Lower leg skin (tissue), 4 donors: ENCODE measurements at regions not wholly inside any gene's neighbourhood (a gene's known extent, or its start where the extent isn't known, plus 50 kb on each side); places are given as distances from the start of the nearest gene placed in this dataset.
"Not testable (repeated sequence)": the region's sequence is repeated elsewhere in the genome, so short reads cannot be mapped to it uniquely, and the experiment has no call there.

ENCODE experiments used
- DNase-seq, 2 donors: peaks; one replicate each; pipeline ENCODE4 v3.0.0-alpha.2; 2019; ENCODE audit warnings: low spot score in 2 of 2
- H3K4me3 ChIP-seq: fragments of 200-600 bp; sonication (generic); 2 replicates; pipeline ENCODE4 v1.5.1; 2017; ENCODE audit warnings: mild to moderate bottlenecking, low read depth; ENCODE audit not compliant: poor library complexity, severe bottlenecking
- POLR2A ChIP-seq, 2 donors: fragments of 450-650 bp; IDR thresholded peaks; one replicate each; pipeline ENCODE4 v1.6.1; 2016 to 2017; ENCODE audit warnings: antibody characterized with exemption in 2 of 2, mild to moderate bottlenecking in 1 of 2, moderate library complexity in 1 of 2
- whole genome bisulfite sequencing, 2 donors: methylation state at CpG; one replicate each; pipeline ENCODE4 v1.1.5; 2018; 5-methylcytosine and 5-hydroxymethylcytosine counted together
- intact Hi-C: fragments of 100-400 bp; cut with DNase I; formaldehyde crosslinking; loops from one replicate; pipeline ENCODE4 v1.15.0; 2023; ENCODE audit warnings: low total_unique reads
- TF ChIP-seq, protein P1 (sequence below), 3 donors: fragments of 450-650 bp; IDR thresholded peaks; one replicate each; pipeline ENCODE4 v1.5.1; 2016; ENCODE audit warnings: antibody characterized with exemption in 3 of 3, mild to moderate bottlenecking in 3 of 3, moderate library complexity in 2 of 3

DNA sequence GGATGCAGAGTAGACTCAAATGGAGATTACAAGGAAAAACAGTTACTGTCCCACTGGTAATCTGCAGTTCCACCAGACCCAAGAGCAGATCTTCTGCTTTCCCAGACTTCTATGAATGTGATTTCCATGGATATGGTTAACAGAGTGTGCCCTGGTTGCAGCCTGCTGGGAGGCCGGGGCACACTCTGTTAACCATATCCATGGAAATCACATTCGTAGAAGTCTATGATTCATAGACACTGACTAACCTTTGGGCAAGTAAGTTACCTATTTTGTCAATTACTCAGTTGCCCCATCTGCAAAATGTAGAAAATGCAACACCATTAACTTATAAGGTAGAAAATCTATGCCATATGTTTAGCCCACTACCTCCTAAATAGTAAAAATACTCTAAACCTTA, 443.1 kb upstream of the PITX2 start:
- TF ChIP-seq, protein P1, sequence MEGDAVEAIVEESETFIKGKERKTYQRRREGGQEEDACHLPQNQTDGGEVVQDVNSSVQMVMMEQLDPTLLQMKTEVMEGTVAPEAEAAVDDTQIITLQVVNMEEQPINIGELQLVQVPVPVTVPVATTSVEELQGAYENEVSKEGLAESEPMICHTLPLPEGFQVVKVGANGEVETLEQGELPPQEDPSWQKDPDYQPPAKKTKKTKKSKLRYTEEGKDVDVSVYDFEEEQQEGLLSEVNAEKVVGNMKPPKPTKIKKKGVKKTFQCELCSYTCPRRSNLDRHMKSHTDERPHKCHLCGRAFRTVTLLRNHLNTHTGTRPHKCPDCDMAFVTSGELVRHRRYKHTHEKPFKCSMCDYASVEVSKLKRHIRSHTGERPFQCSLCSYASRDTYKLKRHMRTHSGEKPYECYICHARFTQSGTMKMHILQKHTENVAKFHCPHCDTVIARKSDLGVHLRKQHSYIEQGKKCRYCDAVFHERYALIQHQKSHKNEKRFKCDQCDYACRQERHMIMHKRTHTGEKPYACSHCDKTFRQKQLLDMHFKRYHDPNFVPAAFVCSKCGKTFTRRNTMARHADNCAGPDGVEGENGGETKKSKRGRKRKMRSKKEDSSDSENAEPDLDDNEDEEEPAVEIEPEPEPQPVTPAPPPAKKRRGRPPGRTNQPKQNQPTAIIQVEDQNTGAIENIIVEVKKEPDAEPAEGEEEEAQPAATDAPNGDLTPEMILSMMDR (IDR thresholded peaks at IDR 0.05), result no peak
- TF ChIP-seq POLR2A (IDR thresholded peaks at IDR 0.05), result no peak
- intact Hi-C loops, result no loop called here
- H3K4me3 ChIP-seq, result no peak overlapping the region
- DNase-seq, result no peak
- 84 to 90% methylated on average over 2 of the region's 2 CpGs for WGBS, 2 donors

DNA sequence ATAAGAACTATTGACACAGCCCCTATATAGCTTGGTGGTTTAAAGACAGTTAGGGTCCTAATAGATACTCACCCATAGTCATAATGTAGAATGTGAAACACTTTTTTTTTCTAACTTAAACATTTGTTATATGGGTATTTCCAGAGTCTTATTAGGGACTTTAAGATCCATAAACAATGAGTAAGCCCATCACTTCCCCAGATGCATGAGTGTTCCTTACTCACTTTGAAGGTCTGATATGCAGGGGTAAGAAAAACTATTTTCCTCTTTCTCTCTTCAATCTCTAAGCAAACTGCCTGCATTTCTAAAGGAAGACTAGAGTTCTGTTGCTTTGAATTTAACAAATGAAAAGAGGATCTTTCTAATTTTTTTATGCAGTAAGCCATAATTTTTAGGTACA, 443.6 kb upstream of the PITX2 start:
- intact Hi-C loops, result no loop called here
- DNase-seq, result no peak
- TF ChIP-seq POLR2A (IDR thresholded peaks at IDR 0.05), result no peak
- TF ChIP-seq, protein P1 (IDR thresholded peaks at IDR 0.05), result no peak

DNA sequence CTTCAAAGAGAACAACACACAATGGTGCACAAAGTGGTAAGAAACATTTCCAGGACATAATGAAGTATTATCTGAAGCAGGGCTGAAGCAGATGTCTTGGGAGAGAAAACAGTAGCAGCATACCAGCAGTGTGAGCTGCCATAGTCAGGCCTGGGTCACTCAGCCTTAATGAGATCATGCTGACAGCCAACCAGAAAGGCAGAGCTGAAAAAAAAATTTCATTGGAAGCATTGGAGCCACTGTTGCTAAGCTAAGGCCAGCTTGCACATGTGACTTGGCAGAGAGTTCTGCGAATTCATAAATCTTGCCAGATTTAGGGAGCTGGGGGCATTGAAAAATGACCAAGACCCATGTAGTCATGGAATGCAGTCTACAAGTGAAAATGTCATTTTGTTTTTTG, 444.0 kb upstream of the PITX2 start:
- intact Hi-C loops, result no loop called here
- H3K4me3 ChIP-seq, result no peak overlapping the region
- no peak for DNase-seq
- 67 to 85% methylated on average over 1 of the region's 1 CpG for WGBS, 2 donors
- TF ChIP-seq, protein P1 (IDR thresholded peaks at IDR 0.05), result no peak
- no peak for TF ChIP-seq POLR2A (IDR thresholded peaks at IDR 0.05)

More for the DNA sequence above, 443.6 kb upstream of the PITX2 start:
- no peak overlapping the region for H3K4me3 ChIP-seq

DNA sequence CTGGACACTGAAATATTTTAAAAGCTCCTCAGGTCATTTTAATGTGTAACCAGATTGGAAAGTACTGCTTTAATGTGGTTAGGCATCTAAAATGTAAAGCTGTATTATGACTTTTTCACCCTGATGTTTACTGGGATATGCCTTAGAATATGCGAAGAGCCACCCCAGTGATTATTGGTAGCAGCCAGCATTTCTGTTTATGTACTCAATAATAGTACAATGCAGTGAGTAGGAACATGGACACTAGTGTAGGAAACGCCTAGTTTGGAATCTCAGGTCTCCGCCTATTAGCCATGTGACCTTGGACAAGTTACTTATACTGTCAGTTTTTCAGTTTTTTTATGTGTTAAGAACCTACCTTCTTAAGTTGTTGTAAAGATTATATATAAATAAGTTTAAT, 446.0 kb upstream of the PITX2 start:
- no peak for DNase-seq
- WGBS, 2 donors, result 83 to 86% methylated on average over 3 of the region's 3 CpGs
- TF ChIP-seq, protein P1 (IDR thresholded peaks at IDR 0.05), result no peak
- TF ChIP-seq POLR2A (IDR thresholded peaks at IDR 0.05), result no peak
- no peak overlapping the region for H3K4me3 ChIP-seq
- intact Hi-C loops, result no loop called here

DNA sequence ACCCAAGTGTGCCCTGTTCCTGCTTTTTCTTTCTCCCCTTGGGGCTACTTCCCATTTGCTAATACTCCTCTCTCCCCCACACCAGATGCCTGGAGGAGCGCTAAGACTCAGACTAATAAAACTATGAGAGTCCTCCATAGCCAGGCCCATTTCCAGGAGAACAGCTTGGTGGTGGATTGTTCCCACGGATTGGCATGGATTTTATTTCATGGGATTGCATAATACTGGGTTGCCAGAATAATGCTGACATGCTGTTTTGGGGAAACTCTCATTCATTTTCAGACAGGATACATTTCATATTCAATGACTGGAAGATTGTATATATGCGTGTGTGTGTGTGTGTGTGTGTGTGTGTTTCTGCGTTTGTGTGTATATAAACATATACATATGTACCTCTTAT, 447.5 kb upstream of the PITX2 start:
- DNase-seq, result no peak
- no peak overlapping the region for H3K4me3 ChIP-seq
- 76 to 78% methylated on average over 4 of the region's 4 CpGs for WGBS, 2 donors
- intact Hi-C loops, result no loop called here
- TF ChIP-seq, protein P1 (IDR thresholded peaks at IDR 0.05), result no peak
- TF ChIP-seq POLR2A (IDR thresholded peaks at IDR 0.05), result no peak

DNA sequence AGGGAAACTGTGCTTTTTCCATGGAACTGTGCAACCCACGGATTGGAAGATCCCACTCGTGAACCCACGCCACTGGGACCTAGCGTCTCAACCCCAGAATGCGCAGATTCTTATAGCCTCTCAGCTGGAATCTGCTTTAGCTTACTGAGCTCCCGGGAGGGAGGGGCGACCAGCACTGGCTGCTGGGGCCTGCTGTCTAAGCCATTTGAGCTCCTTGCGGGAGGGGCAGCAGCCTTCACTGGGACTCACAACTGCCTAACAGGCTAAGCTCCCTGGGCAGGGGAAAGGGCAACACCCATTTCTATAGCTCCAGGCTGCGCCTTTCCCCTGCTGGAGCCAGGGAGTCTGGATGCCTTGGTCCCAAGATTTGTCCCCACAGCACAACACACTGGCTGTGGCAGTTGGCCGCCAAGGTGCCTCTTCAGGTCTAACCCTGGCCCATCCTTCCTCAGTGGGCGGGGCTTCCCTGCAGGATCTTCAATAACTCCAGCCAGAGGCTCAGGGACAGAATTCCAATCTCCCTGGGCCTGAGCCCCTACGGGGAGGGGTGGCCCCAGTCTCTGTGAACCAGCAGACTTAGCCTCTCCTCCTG, 451.7 kb upstream of the PITX2 start:
- no peak for DNase-seq

DNA sequence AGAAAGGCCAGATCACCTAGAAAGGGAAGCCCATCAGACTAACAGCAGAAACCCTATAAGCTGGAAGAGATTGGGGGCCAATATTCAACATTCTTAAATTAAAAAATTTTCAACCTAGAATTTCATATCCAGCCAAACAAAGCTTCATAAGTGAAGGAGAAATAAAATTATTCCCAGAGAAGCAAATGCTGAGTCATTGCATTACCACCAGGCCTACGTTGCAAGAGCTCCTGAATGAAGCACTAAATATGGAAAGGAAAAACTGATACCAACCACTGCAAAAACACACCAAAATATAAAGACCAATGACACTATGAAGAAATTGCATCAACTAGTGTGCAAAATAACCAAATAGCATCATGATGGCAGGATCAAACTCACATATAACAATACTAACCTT, 453.4 kb upstream of the PITX2 start:
- H3K4me3 ChIP-seq, intact Hi-C loops, DNase-seq: not testable (repeated sequence)
- WGBS, 2 donors, result 43 to 62% methylated on average over 1 of the region's 1 CpG

More for the DNA sequence above, 451.7 kb upstream of the PITX2 start:
- intact Hi-C loops, result no loop called here
- H3K4me3 ChIP-seq, result no peak overlapping the region
- no peak for TF ChIP-seq POLR2A (IDR thresholded peaks at IDR 0.05)
- TF ChIP-seq, protein P1 (IDR thresholded peaks at IDR 0.05), result no peak
- 86 to 88% methylated on average over 9 to 12 of the region's 12 CpGs for WGBS, 2 donors
